B cell (primary cell): ENCODE measurements at regions not wholly inside any gene's neighbourhood (a gene's known extent, or its start where the extent isn't known, plus 50 kb on each side); places are given as distances from the start of the nearest gene placed in this dataset.

Source experiments
- CTCF ChIP-seq: fragments of 200-600 bp; IDR thresholded peaks from one replicate; pipeline ENCODE4 v1.8.0; 2022; ENCODE audit warnings: antibody characterized with exemption, mild to moderate bottlenecking
- EZH2 ChIP-seq: IDR thresholded peaks from 2 replicates; pipeline ENCODE4 v1.6.1; 2012; ENCODE audit warnings: borderline replicate concordance, low read depth, mild to moderate bottlenecking, moderate library complexity, low read length; ENCODE audit not compliant: insufficient read depth, poor library complexity, severe bottlenecking

GRCh38 chr4:165682611-165683010 is 190.4 kb upstream of the TLL1 start:
- TF ChIP-seq CTCF (no peak), EZH2 (no peak)
